ENCODE measurements at regions not wholly inside any gene's neighbourhood (a gene's known extent, or its start where the extent isn't known, plus 50 kb on each side); places are given as distances from the start of the nearest gene placed in this dataset.

- no peak overlapping the region for H3K56ac ChIP-seq (replicated peaks; ENCODE audit: insufficient read length, low read depth, low read length)
- no peak overlapping the region for H3K18ac ChIP-seq (ENCODE audit: extremely low read depth, low read length)
- H4K20me1 ChIP-seq (replicated peaks in 1 of 2; ENCODE audit: control insufficient read depth in 1 of 2, insufficient read depth in 2 of 2, low read length in 2 of 2) = no peaks in the 10 kb centered on the region
- H3K27me3 ChIP-seq (replicated peaks in 1 of 4; ENCODE audit: control insufficient read depth in 3 of 4, extremely low read depth in 1 of 4, insufficient read depth in 3 of 4, low read length in 3 of 4) = no peaks in the 10 kb centered on the region
- no peaks in the 10 kb centered on the region for H3K79me2 ChIP-seq (ENCODE audit: control insufficient read depth in 1 of 2, insufficient read depth in 2 of 2, low read length in 2 of 2)
- DNase-seq (ENCODE audit: low read depth in 1 of 2, low spot score in 2 of 2) (no peak), FAIRE-seq (no peak)
- no peak overlapping the region for H2BK15ac ChIP-seq (ENCODE audit: low read length)
- ChIA-PET CTCF (ENCODE audit: partially characterized antibody) (interaction anchor here (1.1 kb wide), 2 partner anchors 9 to 265 kb away, joined by 3 read pairs; no protein-coding TSS in a partner anchor), POLR2A (ENCODE audit: partially characterized antibody) (no interaction called here)
- no peak overlapping the region for H3K27ac ChIP-seq (ENCODE audit: low read depth, low read length)
- H4K8ac ChIP-seq (ENCODE audit: extremely low read depth, insufficient read depth, low read length) = no peak overlapping the region
- no peak overlapping the region for H2AFZ ChIP-seq (ENCODE audit: low read length)
- H3K4me1 ChIP-seq (replicated peaks in 1 of 4; ENCODE audit: control insufficient read depth in 3 of 4, insufficient read depth in 4 of 4, low read length in 3 of 4) = no peaks in the 10 kb centered on the region
- H3K9me3 ChIP-seq (ENCODE audit: insufficient read depth in 2 of 2, low read depth in 1 of 2, low read length in 1 of 2) = no peaks in the 10 kb centered on the region
- H4K5ac ChIP-seq (ENCODE audit: insufficient read length, low read depth, low read length) = no peak overlapping the region
- no peak for TF ChIP-seq TAF1 (IDR thresholded peaks at IDR 0.05; ENCODE audit: low read depth, low read length)
- no peak for TF ChIP-seq JUN (IDR thresholded peaks at IDR 0.05; ENCODE audit: low read depth, low read length)
- TF ChIP-seq JUND (IDR thresholded peaks at IDR 0.05; ENCODE audit: low read length) = no peak
- no peak for TF ChIP-seq SIN3A (conservative IDR thresholded peaks at IDR 0.05 in 1 of 2, IDR thresholded peaks at IDR 0.05 in 1 of 2; ENCODE audit: low read depth in 1 of 2, low read length in 2 of 2)
- TF ChIP-seq RBBP5 (IDR thresholded peaks at IDR 0.05; ENCODE audit: borderline replicate concordance, low read depth, low read length) = no peak
- no peak for TF ChIP-seq GABPA (IDR thresholded peaks at IDR 0.05; ENCODE audit: borderline replicate concordance, insufficient read depth, low read length)
- TF ChIP-seq KDM5A (IDR thresholded peaks at IDR 0.05; ENCODE audit: low read length) = no peak
- TF ChIP-seq USF2 (IDR thresholded peaks at IDR 0.05; ENCODE audit: low read length) = no peak
- no peak for TF ChIP-seq SIX5 (IDR thresholded peaks at IDR 0.05; ENCODE audit: low read depth, low read length)
- no peak for TF ChIP-seq TAF7 (optimal IDR thresholded peaks at IDR 0.05; ENCODE audit: borderline replicate concordance, low read depth, low read length)
- no peak overlapping the region for H3K4me3 ChIP-seq (ENCODE audit: extremely low read depth in 1 of 4, insufficient read depth in 2 of 4, low read depth in 3 of 4, low read length in 4 of 4)
- H2BK5ac ChIP-seq (ENCODE audit: low read depth, low read length) = no peak overlapping the region
- no peak overlapping the region for H3K9ac ChIP-seq (replicated peaks in 1 of 4; ENCODE audit: extremely low read depth in 1 of 4, low read depth in 3 of 4, low read length in 3 of 4)
- H2BK12ac ChIP-seq (ENCODE audit: low read depth, low read length) = no peak overlapping the region
- no peaks in the 10 kb centered on the region for H3K23me2 ChIP-seq (ENCODE audit: low read depth, low read length)
- H3K14ac ChIP-seq (ENCODE audit: insufficient read length) = no peak overlapping the region
- H2AK5ac ChIP-seq (ENCODE audit: low read depth, low read length) = no peak overlapping the region
- H3K23ac ChIP-seq (ENCODE audit: insufficient read length) = no peak overlapping the region
- H3K36me3 ChIP-seq (ENCODE audit: control insufficient read depth in 2 of 4, insufficient read depth in 4 of 4, low read length in 3 of 4) = no peaks in the 10 kb centered on the region
- H3K4ac ChIP-seq (replicated peaks; ENCODE audit: insufficient read length, low read depth, low read length) = no peak overlapping the region
- 100% methylated on average over 4 of the region's 4 CpGs; no CpG with 5 or more reads in 1 of the 2 experiments for WGBS, 2 experiments (ENCODE audit: extremely low coverage in 1 of 2, insufficient coverage in 1 of 2, insufficient read length in 1 of 2, insufficient replicate concordance in 2 of 2, low coverage in 1 of 2, low lambda C conversion rate in 2 of 2, missing lambda C conversion rate in 1 of 2)
- no peak overlapping the region for H2BK20ac ChIP-seq (ENCODE audit: low read length)
- no peak overlapping the region for H3K4me2 ChIP-seq (ENCODE audit: insufficient read depth in 1 of 2, low read depth in 2 of 2, low read length in 2 of 2)
- H3K79me1 ChIP-seq (ENCODE audit: low read depth, low read length) = no peaks in the 10 kb centered on the region
- no peak overlapping the region for H4K91ac ChIP-seq (replicated peaks; ENCODE audit: insufficient read length, low read length)
- H2BK120ac ChIP-seq (replicated peaks; ENCODE audit: low read depth, low read length) = no peak overlapping the region
These were observed 51.7 kb upstream of the SOD1 start for GRCh38 chr21:31607791-31608190.
